ENCODE measurements at regions not wholly inside any gene's neighbourhood (a gene's known extent, or its start where the extent isn't known, plus 50 kb on each side); places are given as distances from the start of the nearest gene placed in this dataset.

- Histone ChIP-seq H3K9me3 (no peaks in the 10 kb centered on the region), H3K36me3 (no peaks in the 10 kb centered on the region), H3K27me3 (no peaks in the 10 kb centered on the region), H3K4me3 (no peak overlapping the region), H3K4me1 (no peaks in the 10 kb centered on the region), H3K27ac (no peak overlapping the region)
- DNase-seq (ENCODE audit: low spot score in 2 of 2), result no peak
- 56 to 60% methylated on average over 4 of the region's 4 CpGs for WGBS, 2 donors
- TF ChIP-seq CTCF (IDR thresholded peaks at IDR 0.05) (no peak), EP300 (IDR thresholded peaks at IDR 0.05) (no peak), POLR2A (IDR thresholded peaks at IDR 0.05) (no peak)
Observed at GRCh38 chr20:40101560-40101959, 587.5 kb downstream of the MAFB start.

GRCh38 chr20:40100261-40100660 lies 588.8 kb downstream of the MAFB start:
- no peak for DNase-seq (ENCODE audit: low spot score in 2 of 2)
- no peaks in the 10 kb centered on the region for H3K36me3 ChIP-seq
- no peak overlapping the region for H3K27ac ChIP-seq
- no peaks in the 10 kb centered on the region for H3K27me3 ChIP-seq
- H3K9me3 ChIP-seq, result no peaks in the 10 kb centered on the region
- TF ChIP-seq CTCF (IDR thresholded peaks at IDR 0.05) (no peak), POLR2A (IDR thresholded peaks at IDR 0.05) (no peak), EP300 (IDR thresholded peaks at IDR 0.05) (no peak)
- 85 to 91% methylated on average over 3 of the region's 3 CpGs for WGBS, 2 donors
- no peaks in the 10 kb centered on the region for H3K4me1 ChIP-seq
- no peak overlapping the region for H3K4me3 ChIP-seq

GRCh38 chr20:40090236-40090635 lies 598.8 kb downstream of the MAFB start:
- Histone ChIP-seq H3K4me1 (no peaks in the 10 kb centered on the region), H3K27ac (no peak overlapping the region), H3K9me3 (peaks cover 0 to 24% (median 0%) of the 10 kb centered on the region in 4 donors), H3K27me3 (no peaks in the 10 kb centered on the region), H3K36me3 (no peaks in the 10 kb centered on the region), H3K4me3 (no peak overlapping the region)
- 82 to 86% methylated on average over 2 of the region's 2 CpGs for whole genome bisulfite sequencing, 2 donors
- TF ChIP-seq POLR2A (IDR thresholded peaks at IDR 0.05) (no peak), CTCF (IDR thresholded peaks at IDR 0.05) (no peak), EP300 (IDR thresholded peaks at IDR 0.05) (no peak)
- no peak for DNase-seq (ENCODE audit: low spot score in 2 of 2)

DNA sequence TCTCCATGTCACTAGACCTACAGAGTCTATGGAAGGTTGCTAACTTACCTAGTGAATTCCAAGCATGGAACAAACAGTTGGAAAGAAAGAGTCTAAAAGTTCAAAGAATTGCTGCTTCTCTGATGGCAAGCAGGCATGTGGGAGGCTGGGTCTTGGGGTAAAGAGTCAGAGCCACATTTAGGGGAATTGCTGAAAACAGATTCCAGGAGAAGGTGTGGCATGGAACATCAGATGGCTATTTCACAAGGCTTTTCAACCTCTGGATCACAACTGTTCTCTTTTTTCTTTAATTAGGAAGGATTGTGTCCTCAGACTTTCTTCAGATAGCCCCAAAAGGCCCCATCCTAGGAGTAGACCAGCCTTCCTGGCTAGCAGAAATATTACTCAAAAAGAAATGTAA lies 601.5 kb downstream of the MAFB start:
- Histone ChIP-seq H3K36me3 (no peaks in the 10 kb centered on the region), H3K27ac (peak overlapping the region in 2 of 4 donors; percentile 47 to 57), H3K9me3 (peaks cover 0 to 17% (median 0%) of the 10 kb centered on the region in 4 donors), H3K4me3 (no peak overlapping the region), H3K27me3 (no peaks in the 10 kb centered on the region), H3K4me1 (no peaks in the 10 kb centered on the region)
- TF ChIP-seq EP300 (IDR thresholded peaks at IDR 0.05) (peak in 1 of 2 donors; percentile 52), CTCF (IDR thresholded peaks at IDR 0.05) (no peak)
- DNase-seq (ENCODE audit: low spot score in 2 of 2), result no peak

DNA sequence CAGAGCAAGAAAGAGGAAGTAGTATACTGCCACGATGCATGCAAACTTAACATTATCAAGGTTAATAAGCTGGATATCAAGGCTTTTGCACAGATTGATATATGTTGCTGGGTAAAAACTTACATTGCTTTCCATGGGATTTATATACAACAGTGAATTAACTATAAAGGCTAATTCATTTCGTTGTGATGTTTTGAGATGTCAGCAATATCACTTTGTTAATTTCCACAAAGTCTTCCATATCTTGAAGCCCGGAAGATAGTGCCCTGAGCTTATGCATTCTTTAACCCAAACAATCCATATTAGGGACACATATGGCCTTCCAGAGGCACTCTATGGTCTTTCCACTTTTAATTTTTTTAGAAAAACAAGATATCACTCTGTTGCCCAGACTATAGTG lies 603.5 kb downstream of the MAFB start:
- H3K4me3 ChIP-seq, result no peak overlapping the region
- H3K4me1 ChIP-seq, result no peaks in the 10 kb centered on the region
- H3K9me3 ChIP-seq, result no peaks in the 10 kb centered on the region
- no peak for DNase-seq (ENCODE audit: low spot score in 2 of 2)
- no peaks in the 10 kb centered on the region for H3K36me3 ChIP-seq
- no peak overlapping the region for H3K27ac ChIP-seq
- TF ChIP-seq POLR2A (IDR thresholded peaks at IDR 0.05), result no peak
- TF ChIP-seq EP300 (IDR thresholded peaks at IDR 0.05), result no peak
- TF ChIP-seq CTCF (IDR thresholded peaks at IDR 0.05), result no peak
- H3K27me3 ChIP-seq, result no peaks in the 10 kb centered on the region
- 87 to 91% methylated on average over 3 of the region's 3 CpGs for WGBS, 2 donors

Data from tibial nerve (tissue), 4 donors.